ENCODE measurements at regions not wholly inside any gene's neighbourhood (a gene's known extent, or its start where the extent isn't known, plus 50 kb on each side); places are given as distances from the start of the nearest gene placed in this dataset.

GRCh38 chr20:54282625-54283024 lies 74.7 kb downstream of the PFDN4 start:
- ChIA-PET POLR2A (ENCODE audit: partially characterized antibody) (interaction anchor here (0.9 kb wide), 1 partner anchor 10 kb away, joined by 4 read pairs; no protein-coding TSS in a partner anchor), CTCF (ENCODE audit: partially characterized antibody) (interaction anchor here (1.1 to 1.3 kb wide), 2 partner anchors 35 to 386 kb away, joined by 3 read pairs; no protein-coding TSS in a partner anchor)
- H2AFZ ChIP-seq (ENCODE audit: low read length): no peak overlapping the region
- H3K9ac ChIP-seq (replicated peaks in 1 of 4; ENCODE audit: extremely low read depth in 1 of 4, low read depth in 3 of 4, low read length in 3 of 4): peak overlapping the region in 1 of 4 experiments; percentile 8; a peak in 1 of 7 replicates
- H3K18ac ChIP-seq (ENCODE audit: extremely low read depth, low read length): no peak overlapping the region
- no peak overlapping the region for H2BK5ac ChIP-seq (ENCODE audit: low read depth, low read length)
- no peaks in the 10 kb centered on the region for H3K27me3 ChIP-seq (replicated peaks in 1 of 4; ENCODE audit: control insufficient read depth in 3 of 4, extremely low read depth in 1 of 4, insufficient read depth in 3 of 4, low read length in 3 of 4)
- H3K27ac ChIP-seq (ENCODE audit: low read depth, low read length): no peak overlapping the region
- H3K4me3 ChIP-seq (ENCODE audit: extremely low read depth in 1 of 4, insufficient read depth in 2 of 4, low read depth in 3 of 4, low read length in 4 of 4): no peak overlapping the region
- no peak overlapping the region for H2AK5ac ChIP-seq (ENCODE audit: low read depth, low read length)
- no peak overlapping the region for H4K91ac ChIP-seq (replicated peaks; ENCODE audit: insufficient read length, low read length)
- H3K23ac ChIP-seq (ENCODE audit: insufficient read length): no peak overlapping the region
- no peaks in the 10 kb centered on the region for H3K36me3 ChIP-seq (ENCODE audit: control insufficient read depth in 2 of 4, insufficient read depth in 4 of 4, low read length in 3 of 4)
- no peak overlapping the region for H2BK120ac ChIP-seq (replicated peaks; ENCODE audit: low read depth, low read length)
- H3K9me3 ChIP-seq (ENCODE audit: insufficient read depth in 2 of 2, low read depth in 1 of 2, low read length in 1 of 2): no peaks in the 10 kb centered on the region
- H3K79me2 ChIP-seq (ENCODE audit: control insufficient read depth in 1 of 2, insufficient read depth in 2 of 2, low read length in 2 of 2): no peaks in the 10 kb centered on the region
- no peak overlapping the region for H4K5ac ChIP-seq (ENCODE audit: insufficient read length, low read depth, low read length)
- no peaks in the 10 kb centered on the region; the same call in 1 of the 2 replicates for H3K79me1 ChIP-seq (ENCODE audit: low read depth, low read length)
- FAIRE-seq (no peak), DNase-seq (ENCODE audit: low read depth in 1 of 2, low spot score in 2 of 2) (no peak)
- H2BK20ac ChIP-seq (ENCODE audit: low read length): no peak overlapping the region
- H4K8ac ChIP-seq (ENCODE audit: extremely low read depth, insufficient read depth, low read length): no peak overlapping the region
- H3K4me1 ChIP-seq (replicated peaks in 1 of 4; ENCODE audit: control insufficient read depth in 3 of 4, insufficient read depth in 4 of 4, low read length in 3 of 4): no peaks in the 10 kb centered on the region
- 95% methylated on average over 5 of the region's 5 CpGs; no CpG with 5 or more reads in 1 of the 2 experiments for WGBS, 2 experiments (ENCODE audit: extremely low coverage in 1 of 2, insufficient coverage in 1 of 2, insufficient read length in 1 of 2, insufficient replicate concordance in 2 of 2, low coverage in 1 of 2, low lambda C conversion rate in 2 of 2, missing lambda C conversion rate in 1 of 2)
- H3K14ac ChIP-seq (ENCODE audit: insufficient read length): no peak overlapping the region
- no peaks in the 10 kb centered on the region for H4K20me1 ChIP-seq (replicated peaks in 1 of 2; ENCODE audit: control insufficient read depth in 1 of 2, insufficient read depth in 2 of 2, low read length in 2 of 2)
- H2BK15ac ChIP-seq (ENCODE audit: low read length): no peak overlapping the region
- no peak overlapping the region for H3K4ac ChIP-seq (replicated peaks; ENCODE audit: insufficient read length, low read depth, low read length)
- H3K56ac ChIP-seq (replicated peaks; ENCODE audit: insufficient read length, low read depth, low read length): no peak overlapping the region
- H2BK12ac ChIP-seq (ENCODE audit: low read depth, low read length): no peak overlapping the region
- H3K4me2 ChIP-seq (ENCODE audit: insufficient read depth in 1 of 2, low read depth in 2 of 2, low read length in 2 of 2): no peak overlapping the region
- no peaks in the 10 kb centered on the region for H3K23me2 ChIP-seq (ENCODE audit: low read depth, low read length)
- TF ChIP-seq NANOG (IDR thresholded peaks at IDR 0.05; ENCODE audit: insufficient read depth, low read depth, low read length, poor library complexity, severe bottlenecking) (no peak), SIRT6 (IDR thresholded peaks at IDR 0.05; ENCODE audit: low read length) (no peak), KDM4A (IDR thresholded peaks at IDR 0.05; ENCODE audit: low read depth, low read length, severe bottlenecking) (no peak), ASH2L (IDR thresholded peaks at IDR 0.05; ENCODE audit: low read length) (no peak), POU5F1 (IDR thresholded peaks at IDR 0.05; ENCODE audit: low read depth, low read length) (no peak), SP2 (IDR thresholded peaks at IDR 0.05; ENCODE audit: low read length) (no peak), SP1 (IDR thresholded peaks at IDR 0.05; ENCODE audit: low read depth, low read length) (no peak), ATF3 (IDR thresholded peaks at IDR 0.05; ENCODE audit: insufficient read depth, low read depth, low read length) (no peak), POLR2AphosphoS5 (IDR thresholded peaks at IDR 0.05; ENCODE audit: low read depth, low read length) (no peak), CEBPB (IDR thresholded peaks at IDR 0.05; ENCODE audit: low read depth, low read length) (no peak), RFX5 (IDR thresholded peaks at IDR 0.05; ENCODE audit: borderline replicate concordance, low read depth, low read length) (no peak), PHF8 (conservative IDR thresholded peaks at IDR 0.05; ENCODE audit: low read depth, low read length) (no peak), RBBP5 (IDR thresholded peaks at IDR 0.05; ENCODE audit: borderline replicate concordance, low read depth, low read length) (no peak), CREB1 (IDR thresholded peaks at IDR 0.05) (no peak)
- TF ChIP-seq, protein P1, sequence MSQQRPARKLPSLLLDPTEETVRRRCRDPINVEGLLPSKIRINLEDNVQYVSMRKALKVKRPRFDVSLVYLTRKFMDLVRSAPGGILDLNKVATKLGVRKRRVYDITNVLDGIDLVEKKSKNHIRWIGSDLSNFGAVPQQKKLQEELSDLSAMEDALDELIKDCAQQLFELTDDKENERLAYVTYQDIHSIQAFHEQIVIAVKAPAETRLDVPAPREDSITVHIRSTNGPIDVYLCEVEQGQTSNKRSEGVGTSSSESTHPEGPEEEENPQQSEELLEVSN (IDR thresholded peaks at IDR 0.05): no peak

All from H1 (cell line).